HEK293T (cell line): ENCODE measurements at regions not wholly inside any gene's neighbourhood (a gene's known extent, or its start where the extent isn't known, plus 50 kb on each side); places are given as distances from the start of the nearest gene placed in this dataset.

ENCODE experiments used
- ELF4 ChIP-seq: fragments of 450-650 bp; IDR thresholded peaks from 2 replicates; pipeline ENCODE4 v1.6.1; 2017; ENCODE audit warnings: antibody characterized with exemption
- FOXA1 ChIP-seq: fragments of 450-650 bp; IDR thresholded peaks from 2 replicates; pipeline ENCODE4 v1.6.1; 2016; ENCODE audit warnings: mild to moderate bottlenecking
- FOXM1 ChIP-seq: fragments of 450-650 bp; IDR thresholded peaks from 2 replicates; pipeline ENCODE4 v1.6.1; 2017; ENCODE audit warnings: mild to moderate bottlenecking, borderline replicate concordance
- SP1 ChIP-seq: fragments of 450-650 bp; IDR thresholded peaks from 2 replicates; pipeline ENCODE4 v1.6.1; 2017
- TARDBP ChIP-seq: fragments of 450-650 bp; IDR thresholded peaks from 2 replicates; pipeline ENCODE4 v1.6.1; 2016

DNA sequence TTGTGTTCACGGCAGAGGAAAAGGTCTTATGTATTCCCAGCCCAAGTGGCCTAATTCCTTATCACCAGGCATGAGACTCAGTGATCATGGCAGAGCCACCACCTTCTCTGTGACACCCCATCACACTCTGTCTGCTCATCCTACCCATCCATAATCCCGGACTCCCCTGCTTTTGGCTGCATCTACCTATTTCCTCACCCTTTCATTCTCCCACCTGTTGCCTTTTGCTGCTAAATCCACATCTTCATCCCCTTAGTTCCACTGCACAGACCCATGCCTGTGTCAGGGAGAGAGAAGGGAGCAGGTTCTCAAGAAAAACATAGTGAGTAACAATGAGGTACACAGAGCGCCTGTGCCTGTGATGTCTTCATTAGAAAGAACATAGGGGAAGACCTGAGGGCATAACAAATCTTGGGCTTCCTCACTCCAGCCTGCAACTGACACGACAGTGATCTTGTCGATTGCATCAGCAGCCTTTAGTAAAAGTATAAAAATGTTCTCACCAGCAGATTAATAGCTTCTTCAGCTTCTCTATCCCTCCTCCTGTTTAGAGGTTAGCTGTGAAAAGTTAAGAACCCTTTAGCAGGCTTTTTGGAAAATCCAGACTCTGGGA, 246.5 kb upstream of the SPRED2 start:
- no peak for TF ChIP-seq FOXM1
- no peak for TF ChIP-seq FOXA1
- TF ChIP-seq SP1: no peak
- TF ChIP-seq ELF4: no peak
- TF ChIP-seq TARDBP: no peak
